HepG2 (cell line): ENCODE measurements at regions not wholly inside any gene's neighbourhood (a gene's known extent, or its start where the extent isn't known, plus 50 kb on each side); places are given as distances from the start of the nearest gene placed in this dataset.

Experiments
- ATAC-seq: fragments of 200-7000 bp; cut with Tn5 transposase; 3 replicates; pipeline ENCODE4 v1.9.1; 2020; ENCODE audit warnings: mild to moderate bottlenecking, moderate library complexity
- BruUV-seq: library from RNA; stranded (reverse); fragments of 400-500 nt; replicated peaks from 2 replicates; lab custom pipeline; 2021; lab: Mats Ljungman, UMichigan
- CTCF ChIA-PET: fragments of 300-600 bp; formaldehyde crosslinking; extraction: SDS; loops from one replicate; lab custom pipeline; 2021; ENCODE audit warnings: low total read pairs, inconsistent platforms, low intra/inter-chr PET ratio; lab: Yijun Ruan, JAX
- POLR2A ChIA-PET: fragments of 350-600 bp; sonication (Branson Sonifier 250); formaldehyde crosslinking; loops from one replicate; lab custom pipeline; 2020; ENCODE audit warnings: antibody characterized with exemption, inconsistent platforms; lab: Yijun Ruan, JAX
- DNase-seq: peaks from one replicate; pipeline ENCODE4 v3.0.0-alpha.2; 2015; ENCODE audit warnings: low spot score
- FAIRE-seq: peaks from 3 replicates; lab custom pipeline; 2011; peaks lifted over from hg19 to GRCh38; lab: Jason Lieb, UNC
- H2AFZ ChIP-seq: one replicate; pipeline ENCODE4 v1.6.1; 2011; ENCODE audit warnings: low read length, inconsistent platforms
- H3K27ac ChIP-seq: fragments of 300-600 bp; 3 replicates; pipeline ENCODE4 v1.8.0; 2011; ENCODE audit warnings: mixed run types, mild to moderate bottlenecking, mixed read lengths, low read length, inconsistent platforms; ENCODE audit not compliant: insufficient read depth; ENCODE audit errors: extremely low read length
- H3K27me3 ChIP-seq, 2 experiments: fragments of 200-600 bp in 1 of 2; 2 replicates in 1 of 2; 3 replicates in 1 of 2; pipeline versions ENCODE4 v1.6.0 to v1.8.0; 2011; ENCODE audit warnings: low read length in 2 of 2, mild to moderate bottlenecking in 2 of 2, moderate library complexity in 2 of 2, inconsistent platforms in 1 of 2; ENCODE audit not compliant: insufficient read depth in 2 of 2, control insufficient read depth in 1 of 2
- H3K36me3 ChIP-seq, 2 experiments: fragments of 200-600 bp in 1 of 2; replicated peaks in 1 of 2; 2 replicates in 1 of 2; 3 replicates in 1 of 2; pipeline versions ENCODE4 v1.5.1 to v1.8.0; 2011; ENCODE audit warnings: low read length in 2 of 2, inconsistent platforms in 1 of 2; ENCODE audit not compliant: insufficient read depth in 2 of 2, control insufficient read depth in 1 of 2
- H3K4me1 ChIP-seq: 2 replicates; pipeline ENCODE4 v1.5.1; 2012; ENCODE audit warnings: low read length, inconsistent platforms; ENCODE audit not compliant: insufficient read depth
- H3K4me2 ChIP-seq: 2 replicates; pipeline ENCODE4 v1.6.0; 2011; ENCODE audit warnings: low read depth, low read length, inconsistent platforms
- H3K4me3 ChIP-seq, 3 experiments: fragments of 200-600 bp in 1 of 3; sonication (generic), shearing (Covaris generic) in 1 of 3; replicated peaks in 1 of 3; 2 replicates each; pipeline ENCODE4 v1.5.1; 2011 to 2016; ENCODE audit warnings: low read length in 3 of 3, inconsistent platforms in 2 of 3, low read depth in 2 of 3, mild to moderate bottlenecking in 2 of 3, control low read depth in 1 of 3, mixed read lengths in 1 of 3; ENCODE audit not compliant: insufficient read depth in 1 of 3
- H3K79me2 ChIP-seq: one replicate; pipeline ENCODE4 v1.6.1; 2011; ENCODE audit warnings: low read length, inconsistent platforms; ENCODE audit not compliant: insufficient read depth
- H3K9ac ChIP-seq: 2 replicates; pipeline ENCODE4 v1.6.0; 2011; ENCODE audit warnings: mild to moderate bottlenecking, low read depth, low read length, inconsistent platforms; ENCODE audit not compliant: insufficient read depth
- H3K9me3 ChIP-seq: 2 replicates; pipeline ENCODE4 v1.5.1; 2012; ENCODE audit warnings: mild to moderate bottlenecking, low read length
- H4K20me1 ChIP-seq: 2 replicates; pipeline ENCODE4 v1.6.0; 2011; ENCODE audit warnings: inconsistent platforms, mild to moderate bottlenecking, low read length, moderate library complexity; ENCODE audit not compliant: insufficient read depth
- CC2D1A ChIP-seq: sonication (generic); formaldehyde crosslinking; IDR thresholded peaks from 2 replicates; pipeline ENCODE4 v1.8.1; 2023; ENCODE audit warnings: mild to moderate bottlenecking, missing genetic modification reagents
- EEA1 ChIP-seq: sonication (generic); formaldehyde crosslinking; IDR thresholded peaks from 2 replicates; pipeline ENCODE4 v1.5.1; 2020; ENCODE audit warnings: mild to moderate bottlenecking, missing genetic modification reagents, borderline replicate concordance
- ELF4 ChIP-seq: sonication (generic); formaldehyde crosslinking; IDR thresholded peaks from 2 replicates; pipeline ENCODE4 v1.5.0; 2020; ENCODE audit warnings: missing genetic modification reagents, mild to moderate bottlenecking, moderate library complexity, borderline replicate concordance
- ETV5 ChIP-seq: IDR thresholded peaks from 2 replicates; pipeline ENCODE4 v1.6.1; 2018; ENCODE audit warnings: missing biosample characterization, missing genetic modification reagents, inconsistent platforms, borderline replicate concordance
- MLXIP ChIP-seq: sonication (generic); formaldehyde crosslinking; IDR thresholded peaks from 2 replicates; pipeline ENCODE4 v1.9.0; 2021; ENCODE audit warnings: missing genetic modification reagents, borderline replicate concordance
- NFKB2 ChIP-seq: sonication (generic); formaldehyde crosslinking; IDR thresholded peaks from 2 replicates; pipeline ENCODE4 v1.4.0; 2020; ENCODE audit warnings: missing genetic modification reagents, borderline replicate concordance
- RXRA ChIP-seq: sonication (generic); formaldehyde crosslinking; IDR thresholded peaks from 2 replicates; pipeline ENCODE4 v1.5.1; 2020; ENCODE audit warnings: missing genetic modification reagents
- SALL1 ChIP-seq: sonication (generic); formaldehyde crosslinking; IDR thresholded peaks from 2 replicates; pipeline ENCODE4 v1.8.0; 2022; ENCODE audit warnings: mild to moderate bottlenecking, missing genetic modification reagents
- ZFAT ChIP-seq: sonication (generic); formaldehyde crosslinking; conservative IDR thresholded peaks from 2 replicates; pipeline ENCODE4 v1.8.1; 2023; ENCODE audit warnings: missing genetic modification reagents, inconsistent platforms
- ZFP36 ChIP-seq: fragments of 150-350 bp; IDR thresholded peaks from 2 replicates; pipeline ENCODE4 v1.6.1; 2018; ENCODE audit warnings: borderline replicate concordance, low read length, low read depth; ENCODE audit not compliant: partially characterized antibody
- ZMYM3 ChIP-seq: sonication (generic); formaldehyde crosslinking; IDR thresholded peaks from 2 replicates; pipeline ENCODE4 v1.5.1; 2020; ENCODE audit warnings: mild to moderate bottlenecking, missing genetic modification reagents
- ZNF547 ChIP-seq: sonication (generic); formaldehyde crosslinking; IDR thresholded peaks from 2 replicates; pipeline ENCODE4 v1.5.1; 2020; ENCODE audit warnings: mild to moderate bottlenecking, missing genetic modification reagents
- ZNF574 ChIP-seq: sonication (generic); formaldehyde crosslinking; IDR thresholded peaks from 2 replicates; pipeline ENCODE4 v1.4.0; 2020; ENCODE audit warnings: missing genetic modification reagents
- WGBS: methylation state at CpG from one replicate; pipeline ENCODE4 v1.1.6; 2017; ENCODE audit warnings: low lambda C conversion rate; 5-methylcytosine and 5-hydroxymethylcytosine counted together
- in situ Hi-C: cut with HindIII; loops from 2 replicates; pipeline ENCODE4 v1.10.0; 2017; ENCODE audit warnings: low pct_unique_long_range_greater_than_20kb; ENCODE audit not compliant: extremely low pct_ligation_motif_present
- intact Hi-C: fragments of 100-400 bp; cut with micrococcal nuclease; formaldehyde crosslinking; loops from one replicate; pipeline ENCODE4 v1.10.0; 2022; ENCODE audit not compliant: unreplicated experiment
- TF ChIP-seq, protein P1 (sequence below): sonication (generic); formaldehyde crosslinking; IDR thresholded peaks from 2 replicates; pipeline ENCODE4 v1.4.0; 2020; ENCODE audit warnings: missing genetic modification reagents, borderline replicate concordance
- TF ChIP-seq, protein P2 (sequence below): sonication (generic); formaldehyde crosslinking; IDR thresholded peaks from 2 replicates; pipeline ENCODE4 v1.5.1; 2020; ENCODE audit warnings: missing genetic modification reagents, mild to moderate bottlenecking, borderline replicate concordance

DNA sequence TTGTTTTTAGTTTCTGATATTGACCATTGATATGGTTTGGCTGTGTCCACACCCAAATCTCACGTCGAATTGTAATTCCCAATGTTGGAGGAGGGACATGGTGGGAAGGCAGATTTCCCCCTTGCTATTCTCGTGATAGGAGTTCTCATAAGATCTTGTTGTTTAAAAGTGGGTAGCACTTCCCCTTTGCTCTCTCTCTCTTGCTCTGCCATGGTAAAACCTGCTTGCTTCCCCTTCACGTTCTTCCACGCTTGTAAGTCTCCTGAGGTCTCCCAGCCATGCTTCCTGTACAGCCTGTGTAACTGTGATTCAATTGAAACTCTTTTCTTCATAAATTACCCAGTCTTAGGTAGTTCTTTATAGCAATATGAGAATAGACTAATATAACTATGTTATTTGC lies 203.6 kb upstream of the CHORDC1 start:
- Histone ChIP-seq H3K79me2 (no peaks in the 10 kb centered on the region), H3K9me3 (no peaks in the 10 kb centered on the region), H2AFZ (no peak overlapping the region), H3K4me1 (no peaks in the 10 kb centered on the region), H3K4me3 (no peak overlapping the region), H3K36me3 (no peaks in the 10 kb centered on the region), H3K27me3 (no peaks in the 10 kb centered on the region), H3K4me2 (no peak overlapping the region), H4K20me1 (no peaks in the 10 kb centered on the region), H3K9ac (no peak overlapping the region), H3K27ac (no peak overlapping the region)
- FAIRE-seq, result no peak
- intact Hi-C loops, result no loop called here
- ChIA-PET CTCF (no interaction called here), POLR2A (no interaction called here)
- ATAC-seq, result no peak
- no TSS peak for BruUV-seq
- no peak for DNase-seq
- in situ Hi-C loops, result no loop called here
- 50% methylated on average over 5 of the region's 5 CpGs for WGBS
- TF ChIP-seq ZFAT (no peak), ZNF547 (CRISPR knock-in tag) (no peak), RXRA (CRISPR knock-in tag) (no peak), EEA1 (CRISPR knock-in tag) (no peak), CC2D1A (CRISPR knock-in tag) (no peak), ZMYM3 (CRISPR knock-in tag) (no peak), ELF4 (CRISPR knock-in tag) (no peak), ZFP36 (no peak), ETV5 (no peak), NFKB2 (CRISPR knock-in tag) (no peak), MLXIP (CRISPR knock-in tag) (no peak), SALL1 (CRISPR knock-in tag) (no peak), ZNF574 (CRISPR knock-in tag) (no peak)
- TF ChIP-seq, protein P1, sequence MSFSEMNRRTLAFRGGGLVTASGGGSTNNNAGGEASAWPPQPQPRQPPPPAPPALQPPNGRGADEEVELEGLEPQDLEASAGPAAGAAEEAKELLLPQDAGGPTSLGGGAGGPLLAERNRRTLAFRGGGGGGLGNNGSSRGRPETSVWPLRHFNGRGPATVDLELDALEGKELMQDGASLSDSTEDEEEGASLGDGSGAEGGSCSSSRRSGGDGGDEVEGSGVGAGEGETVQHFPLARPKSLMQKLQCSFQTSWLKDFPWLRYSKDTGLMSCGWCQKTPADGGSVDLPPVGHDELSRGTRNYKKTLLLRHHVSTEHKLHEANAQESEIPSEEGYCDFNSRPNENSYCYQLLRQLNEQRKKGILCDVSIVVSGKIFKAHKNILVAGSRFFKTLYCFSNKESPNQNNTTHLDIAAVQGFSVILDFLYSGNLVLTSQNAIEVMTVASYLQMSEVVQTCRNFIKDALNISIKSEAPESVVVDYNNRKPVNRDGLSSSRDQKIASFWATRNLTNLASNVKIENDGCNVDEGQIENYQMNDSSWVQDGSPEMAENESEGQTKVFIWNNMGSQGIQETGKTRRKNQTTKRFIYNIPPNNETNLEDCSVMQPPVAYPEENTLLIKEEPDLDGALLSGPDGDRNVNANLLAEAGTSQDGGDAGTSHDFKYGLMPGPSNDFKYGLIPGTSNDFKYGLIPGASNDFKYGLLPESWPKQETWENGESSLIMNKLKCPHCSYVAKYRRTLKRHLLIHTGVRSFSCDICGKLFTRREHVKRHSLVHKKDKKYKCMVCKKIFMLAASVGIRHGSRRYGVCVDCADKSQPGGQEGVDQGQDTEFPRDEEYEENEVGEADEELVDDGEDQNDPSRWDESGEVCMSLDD (CRISPR knock-in tag), result no peak
- TF ChIP-seq, protein P2, sequence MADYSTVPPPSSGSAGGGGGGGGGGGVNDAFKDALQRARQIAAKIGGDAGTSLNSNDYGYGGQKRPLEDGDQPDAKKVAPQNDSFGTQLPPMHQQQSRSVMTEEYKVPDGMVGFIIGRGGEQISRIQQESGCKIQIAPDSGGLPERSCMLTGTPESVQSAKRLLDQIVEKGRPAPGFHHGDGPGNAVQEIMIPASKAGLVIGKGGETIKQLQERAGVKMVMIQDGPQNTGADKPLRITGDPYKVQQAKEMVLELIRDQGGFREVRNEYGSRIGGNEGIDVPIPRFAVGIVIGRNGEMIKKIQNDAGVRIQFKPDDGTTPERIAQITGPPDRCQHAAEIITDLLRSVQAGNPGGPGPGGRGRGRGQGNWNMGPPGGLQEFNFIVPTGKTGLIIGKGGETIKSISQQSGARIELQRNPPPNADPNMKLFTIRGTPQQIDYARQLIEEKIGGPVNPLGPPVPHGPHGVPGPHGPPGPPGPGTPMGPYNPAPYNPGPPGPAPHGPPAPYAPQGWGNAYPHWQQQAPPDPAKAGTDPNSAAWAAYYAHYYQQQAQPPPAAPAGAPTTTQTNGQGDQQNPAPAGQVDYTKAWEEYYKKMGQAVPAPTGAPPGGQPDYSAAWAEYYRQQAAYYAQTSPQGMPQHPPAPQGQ (CRISPR knock-in tag), result no peak
